ENCODE measurements at regions not wholly inside any gene's neighbourhood (a gene's known extent, or its start where the extent isn't known, plus 50 kb on each side); places are given as distances from the start of the nearest gene placed in this dataset.

DNA sequence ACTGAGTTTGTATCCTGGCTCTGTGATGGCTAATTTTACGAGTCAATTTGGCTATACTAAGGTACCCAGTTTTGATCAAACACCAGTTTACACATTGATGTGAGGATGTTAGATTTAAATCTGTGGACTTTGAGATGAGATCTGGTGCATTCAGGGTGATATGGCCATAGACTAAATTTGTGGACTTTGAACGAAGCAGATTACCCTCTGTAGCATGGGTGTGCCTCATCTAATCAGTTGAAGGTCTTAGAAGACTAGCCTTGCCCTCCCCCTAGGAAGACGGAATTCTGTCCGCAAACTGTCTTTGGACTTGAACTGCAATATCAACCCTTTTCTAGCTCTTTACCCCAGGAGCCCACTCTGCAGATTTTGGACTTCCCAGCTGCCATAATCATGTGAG lies 547.8 kb upstream of the CITED2 start:
- DNase-seq: no peak
- Mint-ChIP-seq H3K36me3 (ENCODE audit: low read depth) (no peaks in the 10 kb centered on the region), H3K27ac (no peak overlapping the region), H3K4me3 (no peak overlapping the region), H3K4me1 (ENCODE audit: low read depth) (peaks cover 54% of the 10 kb centered on the region), H3K9me3 (no peaks in the 10 kb centered on the region), H3K27me3 (ENCODE audit: insufficient read depth) (peaks cover 2% of the 10 kb centered on the region; the same call in 1 of the 2 replicates)
- TF ChIP-seq CTCF (IDR thresholded peaks at IDR 0.05): no peak

GRCh38 chr6:139920776-139921100 lies 546.3 kb upstream of the CITED2 start:
- H3K27ac Mint-ChIP-seq: no peak overlapping the region
- H3K4me3 Mint-ChIP-seq: no peak overlapping the region
- TF ChIP-seq CTCF (IDR thresholded peaks at IDR 0.05): no peak
- no peaks in the 10 kb centered on the region for H3K9me3 Mint-ChIP-seq
- DNase-seq: no peak
- no peaks in the 10 kb centered on the region for H3K36me3 Mint-ChIP-seq (ENCODE audit: low read depth)
- peaks cover 39% of the 10 kb centered on the region for H3K4me1 Mint-ChIP-seq (ENCODE audit: low read depth)
- peaks cover 2% of the 10 kb centered on the region; the same call in 1 of the 2 replicates for H3K27me3 Mint-ChIP-seq (ENCODE audit: insufficient read depth)

GRCh38 chr6:139920027-139920775 lies 545.8 kb upstream of the CITED2 start:
- TF ChIP-seq CTCF (IDR thresholded peaks at IDR 0.05): no peak
- DNase-seq: no peak
- Mint-ChIP-seq H3K27ac (no peak overlapping the region; the same call in 1 of the 2 replicates), H3K27me3 (ENCODE audit: insufficient read depth) (peaks cover 2% of the 10 kb centered on the region; the same call in 1 of the 2 replicates), H3K4me3 (no peak overlapping the region), H3K4me1 (ENCODE audit: low read depth) (peaks cover 33% of the 10 kb centered on the region), H3K9me3 (no peaks in the 10 kb centered on the region), H3K36me3 (ENCODE audit: low read depth) (no peaks in the 10 kb centered on the region)

DNA sequence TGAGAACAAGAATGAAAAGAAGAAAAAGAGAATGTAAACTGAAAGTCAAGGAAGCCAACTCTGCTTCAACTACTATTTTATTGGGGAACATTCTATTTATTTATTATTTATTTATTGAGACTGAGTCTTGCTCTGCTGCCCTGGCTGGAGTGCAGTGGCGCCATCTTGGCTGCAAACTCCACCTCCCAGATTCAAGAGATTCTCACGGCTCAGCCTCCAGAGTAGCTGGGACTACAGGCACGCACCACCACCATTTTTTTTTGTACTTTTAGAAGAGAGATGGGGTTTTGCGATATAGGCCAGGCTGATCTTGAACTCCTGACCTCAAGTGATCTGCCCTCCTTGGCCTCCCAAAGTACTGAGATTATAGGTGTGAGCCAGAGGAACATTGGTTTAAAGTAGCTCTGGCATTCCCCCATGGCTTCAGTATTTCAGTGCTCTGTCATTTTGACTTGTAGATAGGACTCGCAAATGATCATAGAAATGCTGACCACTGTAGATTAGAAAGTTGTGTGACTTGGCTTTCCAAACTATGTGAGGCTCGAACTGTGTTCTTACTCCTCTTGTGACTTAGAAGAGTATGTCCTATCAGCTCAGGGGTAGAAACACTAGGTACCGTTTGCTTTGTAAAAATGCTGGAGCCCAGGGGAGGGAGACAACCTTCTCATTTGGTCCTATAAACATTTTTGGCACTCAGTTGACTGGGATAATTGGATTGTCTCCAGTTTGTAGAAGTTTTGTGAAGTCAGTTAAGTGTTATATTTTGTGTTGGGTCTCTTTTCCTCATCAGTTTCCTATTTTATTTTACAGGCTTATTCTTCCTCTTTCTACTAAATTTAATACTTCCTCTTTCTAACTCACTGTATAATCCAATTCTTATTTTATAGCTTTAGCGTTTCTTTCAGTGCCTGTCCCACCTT lies 544.9 kb upstream of the CITED2 start:
- DNase-seq: no peak
- Mint-ChIP-seq H3K4me1 (ENCODE audit: low read depth) (peaks cover 28% of the 10 kb centered on the region), H3K27me3 (ENCODE audit: insufficient read depth) (no peaks in the 10 kb centered on the region; the same call in 1 of the 2 replicates), H3K27ac (no peak overlapping the region), H3K9me3 (no peaks in the 10 kb centered on the region), H3K36me3 (ENCODE audit: low read depth) (no peaks in the 10 kb centered on the region), H3K4me3 (no peak overlapping the region)
- no peak for TF ChIP-seq CTCF (IDR thresholded peaks at IDR 0.05)

GRCh38 chr6:139917951-139918630 lies 543.6 kb upstream of the CITED2 start:
- no peak for DNase-seq
- peaks cover 20% of the 10 kb centered on the region for H3K4me1 Mint-ChIP-seq (ENCODE audit: low read depth)
- H3K27ac Mint-ChIP-seq: no peak overlapping the region
- no peak for TF ChIP-seq CTCF (IDR thresholded peaks at IDR 0.05)
- H3K9me3 Mint-ChIP-seq: no peaks in the 10 kb centered on the region
- no peaks in the 10 kb centered on the region for H3K27me3 Mint-ChIP-seq (ENCODE audit: insufficient read depth)
- no peaks in the 10 kb centered on the region for H3K36me3 Mint-ChIP-seq (ENCODE audit: low read depth)
- no peak overlapping the region for H3K4me3 Mint-ChIP-seq

Measured in HFFc6 (cell line).